Neural cell (in vitro differentiated cells): ENCODE measurements at regions not wholly inside any gene's neighbourhood (a gene's known extent, or its start where the extent isn't known, plus 50 kb on each side); places are given as distances from the start of the nearest gene placed in this dataset.

Source experiments
- EP300 ChIP-seq: fragments of 450-650 bp; conservative IDR thresholded peaks from 2 replicates; pipeline ENCODE4 v1.6.1; 2014; ENCODE audit warnings: antibody characterized with exemption, mild to moderate bottlenecking, moderate library complexity; ENCODE audit not compliant: poor library complexity, severe bottlenecking
- EZH2 ChIP-seq: fragments of 200-600, 300-800 bp; shearing (Covaris generic), sonication (generic); IDR thresholded peaks from 2 replicates; pipeline ENCODE4 v1.6.1; 2014; ENCODE audit warnings: antibody characterized with exemption, low read length, borderline replicate concordance, mild to moderate bottlenecking; ENCODE audit not compliant: insufficient read depth, poor library complexity, severe bottlenecking
- MXI1 ChIP-seq: fragments of 450-650 bp; conservative IDR thresholded peaks from 2 replicates; pipeline ENCODE4 v1.6.1; 2014; ENCODE audit warnings: antibody characterized with exemption, mild to moderate bottlenecking; ENCODE audit not compliant: poor library complexity, severe bottlenecking
- POLR2AphosphoS5 ChIP-seq: IDR thresholded peaks from 2 replicates; pipeline ENCODE4 v1.6.1; 2012
- RAD21 ChIP-seq: fragments of 450-650 bp; conservative IDR thresholded peaks from 2 replicates; pipeline ENCODE4 v1.6.1; 2014; ENCODE audit warnings: antibody characterized with exemption, mild to moderate bottlenecking, moderate library complexity
- TAF1 ChIP-seq: IDR thresholded peaks from 2 replicates; pipeline ENCODE4 v1.6.1; 2012; ENCODE audit warnings: low read depth
- TF ChIP-seq, protein P1 (sequence below): fragments of 450-650 bp; IDR thresholded peaks from 2 replicates; pipeline ENCODE4 v1.5.1; 2014; ENCODE audit warnings: antibody characterized with exemption, mild to moderate bottlenecking, moderate library complexity; ENCODE audit not compliant: poor library complexity, severe bottlenecking
- TF ChIP-seq, protein P2 (sequence below): IDR thresholded peaks from 2 replicates; pipeline ENCODE4 v1.6.1; 2012; ENCODE audit warnings: borderline replicate concordance

DNA sequence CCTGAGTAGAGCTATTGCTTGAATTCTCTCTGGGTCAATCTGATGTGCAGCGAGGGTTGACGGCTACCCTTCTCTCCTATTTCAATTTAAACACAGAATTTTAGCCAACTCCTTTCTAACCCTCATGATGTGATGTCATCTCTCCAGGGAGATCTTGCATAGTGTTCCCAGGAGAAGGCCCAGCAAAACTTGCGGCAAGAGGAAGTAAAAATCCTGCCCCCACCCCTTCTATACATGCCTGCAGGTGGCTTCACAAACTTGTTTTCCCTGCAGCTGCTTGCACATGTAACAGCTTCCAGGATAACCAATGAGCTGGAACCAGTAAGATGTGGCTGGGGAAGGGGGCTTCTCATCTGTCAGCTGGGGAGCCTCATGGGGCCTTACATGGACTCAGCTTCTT is 169.3 kb upstream of the CDH4 start:
- TF ChIP-seq EZH2 (no peak), POLR2AphosphoS5 (no peak), RAD21 (no peak), MXI1 (no peak), TAF1 (no peak), EP300 (no peak)
- TF ChIP-seq, protein P1, sequence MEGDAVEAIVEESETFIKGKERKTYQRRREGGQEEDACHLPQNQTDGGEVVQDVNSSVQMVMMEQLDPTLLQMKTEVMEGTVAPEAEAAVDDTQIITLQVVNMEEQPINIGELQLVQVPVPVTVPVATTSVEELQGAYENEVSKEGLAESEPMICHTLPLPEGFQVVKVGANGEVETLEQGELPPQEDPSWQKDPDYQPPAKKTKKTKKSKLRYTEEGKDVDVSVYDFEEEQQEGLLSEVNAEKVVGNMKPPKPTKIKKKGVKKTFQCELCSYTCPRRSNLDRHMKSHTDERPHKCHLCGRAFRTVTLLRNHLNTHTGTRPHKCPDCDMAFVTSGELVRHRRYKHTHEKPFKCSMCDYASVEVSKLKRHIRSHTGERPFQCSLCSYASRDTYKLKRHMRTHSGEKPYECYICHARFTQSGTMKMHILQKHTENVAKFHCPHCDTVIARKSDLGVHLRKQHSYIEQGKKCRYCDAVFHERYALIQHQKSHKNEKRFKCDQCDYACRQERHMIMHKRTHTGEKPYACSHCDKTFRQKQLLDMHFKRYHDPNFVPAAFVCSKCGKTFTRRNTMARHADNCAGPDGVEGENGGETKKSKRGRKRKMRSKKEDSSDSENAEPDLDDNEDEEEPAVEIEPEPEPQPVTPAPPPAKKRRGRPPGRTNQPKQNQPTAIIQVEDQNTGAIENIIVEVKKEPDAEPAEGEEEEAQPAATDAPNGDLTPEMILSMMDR = no peak
- TF ChIP-seq, protein P2, sequence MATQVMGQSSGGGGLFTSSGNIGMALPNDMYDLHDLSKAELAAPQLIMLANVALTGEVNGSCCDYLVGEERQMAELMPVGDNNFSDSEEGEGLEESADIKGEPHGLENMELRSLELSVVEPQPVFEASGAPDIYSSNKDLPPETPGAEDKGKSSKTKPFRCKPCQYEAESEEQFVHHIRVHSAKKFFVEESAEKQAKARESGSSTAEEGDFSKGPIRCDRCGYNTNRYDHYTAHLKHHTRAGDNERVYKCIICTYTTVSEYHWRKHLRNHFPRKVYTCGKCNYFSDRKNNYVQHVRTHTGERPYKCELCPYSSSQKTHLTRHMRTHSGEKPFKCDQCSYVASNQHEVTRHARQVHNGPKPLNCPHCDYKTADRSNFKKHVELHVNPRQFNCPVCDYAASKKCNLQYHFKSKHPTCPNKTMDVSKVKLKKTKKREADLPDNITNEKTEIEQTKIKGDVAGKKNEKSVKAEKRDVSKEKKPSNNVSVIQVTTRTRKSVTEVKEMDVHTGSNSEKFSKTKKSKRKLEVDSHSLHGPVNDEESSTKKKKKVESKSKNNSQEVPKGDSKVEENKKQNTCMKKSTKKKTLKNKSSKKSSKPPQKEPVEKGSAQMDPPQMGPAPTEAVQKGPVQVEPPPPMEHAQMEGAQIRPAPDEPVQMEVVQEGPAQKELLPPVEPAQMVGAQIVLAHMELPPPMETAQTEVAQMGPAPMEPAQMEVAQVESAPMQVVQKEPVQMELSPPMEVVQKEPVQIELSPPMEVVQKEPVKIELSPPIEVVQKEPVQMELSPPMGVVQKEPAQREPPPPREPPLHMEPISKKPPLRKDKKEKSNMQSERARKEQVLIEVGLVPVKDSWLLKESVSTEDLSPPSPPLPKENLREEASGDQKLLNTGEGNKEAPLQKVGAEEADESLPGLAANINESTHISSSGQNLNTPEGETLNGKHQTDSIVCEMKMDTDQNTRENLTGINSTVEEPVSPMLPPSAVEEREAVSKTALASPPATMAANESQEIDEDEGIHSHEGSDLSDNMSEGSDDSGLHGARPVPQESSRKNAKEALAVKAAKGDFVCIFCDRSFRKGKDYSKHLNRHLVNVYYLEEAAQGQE = no peak
